ENCODE measurements at regions not wholly inside any gene's neighbourhood (a gene's known extent, or its start where the extent isn't known, plus 50 kb on each side); places are given as distances from the start of the nearest gene placed in this dataset.

DNA sequence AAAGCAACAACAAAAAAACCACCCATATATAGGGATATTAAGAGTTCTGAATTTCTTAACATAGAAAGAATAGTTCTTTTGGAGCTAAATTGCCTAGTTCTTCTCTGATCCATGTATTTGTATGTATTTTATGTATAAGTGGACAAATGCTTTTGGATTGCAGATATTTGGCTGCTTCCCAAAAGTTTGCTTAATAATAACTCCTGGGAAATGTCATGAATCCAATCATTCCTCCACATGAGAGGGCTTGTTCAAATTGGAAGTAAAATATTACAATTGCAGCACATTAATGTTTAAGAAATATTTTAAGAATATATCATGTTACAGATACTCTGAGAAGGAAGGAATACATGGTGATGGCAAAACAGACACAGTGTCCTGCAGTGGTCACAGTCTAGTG is 71.5 kb upstream of the PAGE3 start:
- TF ChIP-seq, protein P1, sequence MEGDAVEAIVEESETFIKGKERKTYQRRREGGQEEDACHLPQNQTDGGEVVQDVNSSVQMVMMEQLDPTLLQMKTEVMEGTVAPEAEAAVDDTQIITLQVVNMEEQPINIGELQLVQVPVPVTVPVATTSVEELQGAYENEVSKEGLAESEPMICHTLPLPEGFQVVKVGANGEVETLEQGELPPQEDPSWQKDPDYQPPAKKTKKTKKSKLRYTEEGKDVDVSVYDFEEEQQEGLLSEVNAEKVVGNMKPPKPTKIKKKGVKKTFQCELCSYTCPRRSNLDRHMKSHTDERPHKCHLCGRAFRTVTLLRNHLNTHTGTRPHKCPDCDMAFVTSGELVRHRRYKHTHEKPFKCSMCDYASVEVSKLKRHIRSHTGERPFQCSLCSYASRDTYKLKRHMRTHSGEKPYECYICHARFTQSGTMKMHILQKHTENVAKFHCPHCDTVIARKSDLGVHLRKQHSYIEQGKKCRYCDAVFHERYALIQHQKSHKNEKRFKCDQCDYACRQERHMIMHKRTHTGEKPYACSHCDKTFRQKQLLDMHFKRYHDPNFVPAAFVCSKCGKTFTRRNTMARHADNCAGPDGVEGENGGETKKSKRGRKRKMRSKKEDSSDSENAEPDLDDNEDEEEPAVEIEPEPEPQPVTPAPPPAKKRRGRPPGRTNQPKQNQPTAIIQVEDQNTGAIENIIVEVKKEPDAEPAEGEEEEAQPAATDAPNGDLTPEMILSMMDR (IDR thresholded peaks at IDR 0.05; ENCODE audit: borderline replicate concordance, extremely low read depth, low read length, poor library complexity, severe bottlenecking), result no peak
- TF ChIP-seq EZH2 (IDR thresholded peaks at IDR 0.05; ENCODE audit: borderline replicate concordance, low read depth, low read length, severe bottlenecking), result no peak

All from DND-41 (cell line).